H1 (cell line): ENCODE measurements at regions not wholly inside any gene's neighbourhood (a gene's known extent, or its start where the extent isn't known, plus 50 kb on each side); places are given as distances from the start of the nearest gene placed in this dataset.

Source experiments
- CTCF ChIA-PET: fragments of 300-600 bp; sonication (Branson Sonifier 250); formaldehyde crosslinking; loops from one replicate; lab custom pipeline; 2021; ENCODE audit not compliant: partially characterized antibody; lab: Charles Lee
- POLR2A ChIA-PET: fragments of 300-600 bp; sonication (Branson Sonifier 250); formaldehyde crosslinking; loops from one replicate; lab custom pipeline; 2021; ENCODE audit warnings: inconsistent platforms; ENCODE audit not compliant: partially characterized antibody; lab: Charles Lee
- DNase-seq, 2 experiments: peaks; one replicate each; pipeline versions ENCODE4 v3.0.0 to v3.0.0-alpha.2; 2010 to 2022; ENCODE audit warnings: low spot score in 2 of 2, low read depth in 1 of 2, mixed read lengths in 1 of 2
- FAIRE-seq: peaks from 2 replicates; lab custom pipeline; 2011; peaks lifted over from hg19 to GRCh38; lab: Jason Lieb, UNC
- H2AFZ ChIP-seq: 2 replicates; pipeline ENCODE4 v1.8.1; 2012; ENCODE audit warnings: low read length, inconsistent platforms
- H2AK5ac ChIP-seq: 2 replicates; pipeline ENCODE4 v1.6.1; 2013; ENCODE audit warnings: low read depth, low read length
- H2BK120ac ChIP-seq: replicated peaks from 2 replicates; pipeline ENCODE3; 2013; ENCODE audit warnings: low read depth, low read length, inconsistent platforms
- H2BK12ac ChIP-seq: 2 replicates; pipeline ENCODE4 v1.6.1; 2013; ENCODE audit warnings: low read depth, low read length
- H2BK15ac ChIP-seq: 2 replicates; pipeline ENCODE4 v1.6.1; 2013; ENCODE audit warnings: low read length
- H2BK20ac ChIP-seq: 2 replicates; pipeline ENCODE4 v1.6.1; 2013; ENCODE audit warnings: low read length
- H2BK5ac ChIP-seq: 2 replicates; pipeline ENCODE4 v1.6.1; 2013; ENCODE audit warnings: low read depth, low read length
- H3K14ac ChIP-seq: 2 replicates; pipeline ENCODE4 v1.6.1; 2013; ENCODE audit warnings: inconsistent platforms; ENCODE audit not compliant: insufficient read length
- H3K18ac ChIP-seq: 2 replicates; pipeline ENCODE4 v1.6.1; 2013; ENCODE audit warnings: low read length; ENCODE audit errors: extremely low read depth
- H3K23ac ChIP-seq: 2 replicates; pipeline ENCODE4 v1.6.1; 2013; ENCODE audit warnings: inconsistent platforms; ENCODE audit not compliant: insufficient read length
- H3K23me2 ChIP-seq: 2 replicates; pipeline ENCODE4 v1.6.1; 2013; ENCODE audit warnings: low read depth, low read length
- H3K27ac ChIP-seq: 2 replicates; pipeline ENCODE4 v1.6.1; 2011; ENCODE audit warnings: low read depth, low read length, inconsistent platforms
- H3K27me3 ChIP-seq, 4 experiments: replicated peaks in 1 of 4; 1 replicate in 1 of 4; 2 replicates in 3 of 4; pipeline versions ENCODE4 v1.6.1 to v1.8.1; 2011 to 2013; ENCODE audit warnings: low read length in 3 of 4, mild to moderate bottlenecking in 3 of 4, inconsistent platforms in 2 of 4, mixed read lengths in 2 of 4, moderate library complexity in 1 of 4; ENCODE audit not compliant: control insufficient read depth in 3 of 4, insufficient read depth in 3 of 4; ENCODE audit errors: extremely low read depth in 1 of 4
- H3K36me3 ChIP-seq, 4 experiments: 2 replicates each; pipeline versions ENCODE4 v1.6.1 to v1.8.1; 2011 to 2013; ENCODE audit warnings: mild to moderate bottlenecking in 4 of 4, low read length in 3 of 4, moderate library complexity in 2 of 4, control low read depth in 1 of 4, inconsistent platforms in 1 of 4; ENCODE audit not compliant: insufficient read depth in 4 of 4, control insufficient read depth in 2 of 4
- H3K4ac ChIP-seq: replicated peaks from 2 replicates; pipeline ENCODE3; 2013; ENCODE audit warnings: low read length, low read depth, mixed read lengths, inconsistent platforms; ENCODE audit not compliant: insufficient read length
- H3K4me1 ChIP-seq, 4 experiments: replicated peaks in 1 of 4; 1 replicate in 1 of 4; 2 replicates in 3 of 4; pipeline versions ENCODE4 v1.6.1 to v1.8.1; 2011 to 2013; ENCODE audit warnings: low read length in 3 of 4, inconsistent platforms in 2 of 4, mixed read lengths in 1 of 4; ENCODE audit not compliant: insufficient read depth in 4 of 4, control insufficient read depth in 3 of 4
- H3K4me2 ChIP-seq, 2 experiments: 2 replicates each; pipeline versions ENCODE4 v1.6.1 to v1.8.1; 2011 to 2013; ENCODE audit warnings: low read depth in 2 of 2, low read length in 2 of 2, control low read depth in 1 of 2, inconsistent platforms in 1 of 2, mild to moderate bottlenecking in 1 of 2; ENCODE audit not compliant: insufficient read depth in 1 of 2
- H3K4me3 ChIP-seq, 4 experiments: fragments of 200-600, 300-600 bp in 1 of 4; sonication (generic), shearing (Covaris generic), sonication (Bioruptor Twin) in 1 of 4; 2 replicates each; pipeline versions ENCODE4 v1.5.1 to v1.8.1; 2011 to 2016; ENCODE audit warnings: low read length in 4 of 4, low read depth in 3 of 4, control low read depth in 2 of 4, inconsistent platforms in 2 of 4, mild to moderate bottlenecking in 2 of 4, mixed read lengths in 1 of 4, moderate library complexity in 1 of 4; ENCODE audit not compliant: insufficient read depth in 2 of 4; ENCODE audit errors: extremely low read depth in 1 of 4
- H3K56ac ChIP-seq: replicated peaks from 2 replicates; pipeline ENCODE3; 2013; ENCODE audit warnings: low read depth, mild to moderate bottlenecking, mixed read lengths, low read length, inconsistent platforms; ENCODE audit not compliant: insufficient read length
- H3K79me1 ChIP-seq: 2 replicates; pipeline ENCODE4 v1.6.1; 2013; ENCODE audit warnings: low read depth, low read length, control low read depth
- H3K79me2 ChIP-seq, 2 experiments: 2 replicates each; pipeline versions ENCODE4 v1.6.1 to v1.8.1; 2012 to 2013; ENCODE audit warnings: low read length in 2 of 2, mild to moderate bottlenecking in 2 of 2, inconsistent platforms in 1 of 2; ENCODE audit not compliant: insufficient read depth in 2 of 2, control insufficient read depth in 1 of 2
- H3K9ac ChIP-seq, 4 experiments: replicated peaks in 1 of 4; 1 replicate in 1 of 4; 2 replicates in 3 of 4; pipeline versions ENCODE4 v1.6.1 to v1.8.1; 2011 to 2013; ENCODE audit warnings: low read depth in 3 of 4, low read length in 3 of 4, control low read depth in 2 of 4, mild to moderate bottlenecking in 2 of 4, moderate library complexity in 2 of 4, inconsistent platforms in 1 of 4; ENCODE audit errors: extremely low read depth in 1 of 4
- H3K9me3 ChIP-seq, 2 experiments: 2 replicates each; pipeline versions ENCODE4 v1.6.1 to v1.8.1; 2012 to 2013; ENCODE audit warnings: mild to moderate bottlenecking in 2 of 2, moderate library complexity in 2 of 2, control low read depth in 1 of 2, inconsistent platforms in 1 of 2, low read depth in 1 of 2, low read length in 1 of 2, mixed read lengths in 1 of 2; ENCODE audit not compliant: insufficient read depth in 2 of 2
- H4K20me1 ChIP-seq, 2 experiments: replicated peaks in 1 of 2; 2 replicates each; pipeline versions ENCODE3 to v1.8.1; 2011 to 2013; ENCODE audit warnings: inconsistent platforms in 2 of 2, low read length in 2 of 2, mild to moderate bottlenecking in 1 of 2; ENCODE audit not compliant: insufficient read depth in 2 of 2, control insufficient read depth in 1 of 2
- H4K5ac ChIP-seq: 2 replicates; pipeline ENCODE4 v1.6.1; 2013; ENCODE audit warnings: low read length, low read depth, mixed read lengths, inconsistent platforms; ENCODE audit not compliant: insufficient read length
- H4K8ac ChIP-seq: 2 replicates; pipeline ENCODE4 v1.8.0; 2013; ENCODE audit warnings: mild to moderate bottlenecking, moderate library complexity, low read length, inconsistent platforms; ENCODE audit not compliant: insufficient read depth; ENCODE audit errors: extremely low read depth
- H4K91ac ChIP-seq: replicated peaks from 2 replicates; pipeline ENCODE3; 2013; ENCODE audit warnings: low read length, mixed read lengths, inconsistent platforms; ENCODE audit not compliant: insufficient read length
- KDM4A ChIP-seq: IDR thresholded peaks from one replicate; pipeline ENCODE4 v1.7.1; 2012; ENCODE audit warnings: low read depth, mild to moderate bottlenecking, moderate library complexity, low read length, inconsistent platforms; ENCODE audit not compliant: severe bottlenecking
- SP1 ChIP-seq: IDR thresholded peaks from 2 replicates; pipeline ENCODE4 v1.6.1; 2011; ENCODE audit warnings: low read depth, low read length
- TAF1 ChIP-seq: IDR thresholded peaks from 2 replicates; pipeline ENCODE4 v1.6.1; 2011; ENCODE audit warnings: mild to moderate bottlenecking, low read depth, low read length
- TF ChIP-seq, protein P1 (sequence below): IDR thresholded peaks from 2 replicates; pipeline ENCODE4 v1.6.1; 2011; ENCODE audit warnings: low read depth, mild to moderate bottlenecking, low read length; ENCODE audit not compliant: insufficient read depth

DNA sequence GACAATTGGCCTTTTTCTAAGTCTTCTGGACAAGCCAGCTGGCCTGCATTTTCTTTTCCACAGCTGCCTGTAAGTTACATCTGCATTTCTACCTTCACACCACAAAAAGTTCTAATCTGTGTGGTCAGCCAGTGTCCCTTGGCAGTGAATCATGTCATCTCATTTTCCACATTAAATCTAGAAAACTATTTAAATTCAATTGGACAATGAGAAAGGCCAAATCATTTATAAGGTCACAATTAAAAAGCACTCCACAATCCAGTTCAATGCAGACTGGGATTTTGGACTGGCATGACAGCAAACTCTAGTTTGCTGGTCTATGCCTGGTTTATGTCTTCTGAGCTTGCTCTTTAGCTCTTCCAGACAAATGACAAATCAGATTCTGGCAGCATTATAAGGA is 494.2 kb upstream of the SPHKAP start:
- Histone ChIP-seq H2BK120ac (no peak overlapping the region), H3K18ac (no peak overlapping the region), H3K4me3 (no peak overlapping the region), H2AFZ (no peak overlapping the region), H3K4me2 (no peak overlapping the region), H2BK12ac (no peak overlapping the region), H3K79me1 (no peaks in the 10 kb centered on the region), H3K4ac (no peak overlapping the region), H3K27me3 (no peaks in the 10 kb centered on the region), H3K9me3 (no peaks in the 10 kb centered on the region), H2BK15ac (no peak overlapping the region), H3K79me2 (no peaks in the 10 kb centered on the region), H3K9ac (no peak overlapping the region), H4K8ac (no peak overlapping the region), H2AK5ac (no peak overlapping the region), H4K20me1 (no peaks in the 10 kb centered on the region), H3K23me2 (no peaks in the 10 kb centered on the region), H3K56ac (no peak overlapping the region), H3K27ac (no peak overlapping the region), H3K4me1 (no peaks in the 10 kb centered on the region), H4K91ac (no peak overlapping the region), H2BK20ac (no peak overlapping the region), H3K36me3 (no peaks in the 10 kb centered on the region), H3K14ac (no peak overlapping the region), H3K23ac (no peak overlapping the region), H4K5ac (no peak overlapping the region), H2BK5ac (no peak overlapping the region)
- TF ChIP-seq KDM4A = no peak
- TF ChIP-seq, protein P1, sequence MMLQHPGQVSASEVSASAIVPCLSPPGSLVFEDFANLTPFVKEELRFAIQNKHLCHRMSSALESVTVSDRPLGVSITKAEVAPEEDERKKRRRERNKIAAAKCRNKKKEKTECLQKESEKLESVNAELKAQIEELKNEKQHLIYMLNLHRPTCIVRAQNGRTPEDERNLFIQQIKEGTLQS = no peak
- no peak for TF ChIP-seq SP1
- no peak for TF ChIP-seq TAF1
- DNase-seq (no peak), FAIRE-seq (no peak)
- CTCF ChIA-PET = interaction anchor here (0.9 kb wide), 1 partner anchor 13 kb away, joined by 3 read pairs; no protein-coding TSS in a partner anchor
- POLR2A ChIA-PET = no interaction called here
